Peyer's patch (tissue), 4 donors: ENCODE measurements at regions not wholly inside any gene's neighbourhood (a gene's known extent, or its start where the extent isn't known, plus 50 kb on each side); places are given as distances from the start of the nearest gene placed in this dataset.

Experiments used
- DNase-seq, 3 donors: peaks; one replicate each; pipeline ENCODE4 v3.0.0-alpha.2; 2017 to 2019
- H3K27ac ChIP-seq, 4 donors: fragments of 200-600 bp; sonication (generic); one replicate each; pipeline ENCODE4 v1.5.1; 2016 to 2019
- H3K27me3 ChIP-seq, 2 donors: fragments of 200-600 bp; sonication (generic); one replicate each; pipeline ENCODE4 v1.5.1; 2019
- H3K36me3 ChIP-seq, 3 donors: fragments of 200-600 bp; sonication (generic); one replicate each; pipeline ENCODE4 v1.5.1; 2016 to 2019
- H3K4me1 ChIP-seq, 4 donors: fragments of 200-600 bp; sonication (generic); one replicate each; pipeline ENCODE4 v1.5.1; 2016 to 2019
- H3K4me3 ChIP-seq, 4 donors: fragments of 200-600 bp; sonication (generic); 1 replicate in 3 of 4; 2 replicates in 1 of 4; pipeline ENCODE4 v1.5.1; 2016 to 2019; ENCODE audit warnings: mild to moderate bottlenecking in 1 of 4
- H3K9me3 ChIP-seq, 4 donors: fragments of 200-600 bp; sonication (generic); one replicate each; pipeline ENCODE4 v1.5.1; 2016 to 2019; ENCODE audit warnings: mild to moderate bottlenecking in 1 of 4
- CTCF ChIP-seq, 6 experiments: fragments of 450-650 bp in 4 of 6; fragments of 200-600 bp in 2 of 6; sonication (generic) in 1 of 6; IDR thresholded peaks; one replicate each; pipeline ENCODE4 v1.5.1; 2017 to 2019; ENCODE audit warnings: antibody characterized with exemption in 6 of 6, mild to moderate bottlenecking in 3 of 6, moderate library complexity in 1 of 6
- POLR2A ChIP-seq, 2 donors: fragments of 450-650 bp; IDR thresholded peaks; one replicate each; pipeline ENCODE4 v1.5.1; 2017; ENCODE audit warnings: antibody characterized with exemption in 2 of 2, mild to moderate bottlenecking in 2 of 2, moderate library complexity in 2 of 2

GRCh38 chr7:86202833-86203232 lies 440.9 kb upstream of the GRM3 start:
- no peak for TF ChIP-seq POLR2A (IDR thresholded peaks at IDR 0.05)
- no peak for TF ChIP-seq CTCF (IDR thresholded peaks at IDR 0.05)
- H3K4me3 ChIP-seq, result no peak overlapping the region
- no peaks in the 10 kb centered on the region for H3K4me1 ChIP-seq
- no peaks in the 10 kb centered on the region for H3K36me3 ChIP-seq
- H3K27me3 ChIP-seq, result no peaks in the 10 kb centered on the region
- peaks cover 0 to 7% (median 0%) of the 10 kb centered on the region in 4 donors for H3K9me3 ChIP-seq
- H3K27ac ChIP-seq, result no peak overlapping the region
- DNase-seq, result no peak

- H3K27me3 ChIP-seq, result no peaks in the 10 kb centered on the region
- H3K4me3 ChIP-seq, result no peak overlapping the region
- TF ChIP-seq POLR2A (IDR thresholded peaks at IDR 0.05), result no peak
- no peak for DNase-seq
- no peak overlapping the region for H3K27ac ChIP-seq
- no peaks in the 10 kb centered on the region for H3K4me1 ChIP-seq
- peaks cover 0 to 7% (median 0%) of the 10 kb centered on the region in 4 donors for H3K9me3 ChIP-seq
- no peaks in the 10 kb centered on the region for H3K36me3 ChIP-seq
Observed at GRCh38 chr7:86201767-86202166, 441.9 kb upstream of the GRM3 start.

- peaks cover 0 to 7% (median 0%) of the 10 kb centered on the region in 4 donors for H3K9me3 ChIP-seq
- H3K36me3 ChIP-seq, result no peaks in the 10 kb centered on the region
- H3K27me3 ChIP-seq, result no peaks in the 10 kb centered on the region
- H3K4me3 ChIP-seq, result no peak overlapping the region
- no peak for DNase-seq
- no peak for TF ChIP-seq POLR2A (IDR thresholded peaks at IDR 0.05)
- no peak for TF ChIP-seq CTCF (IDR thresholded peaks at IDR 0.05)
- no peaks in the 10 kb centered on the region for H3K4me1 ChIP-seq
- H3K27ac ChIP-seq, result no peak overlapping the region
Observed at GRCh38 chr7:86199881-86200614, 443.7 kb upstream of the GRM3 start.

GRCh38 chr7:86190351-86190750 lies 453.4 kb upstream of the GRM3 start:
- H3K4me3 ChIP-seq, result no peak overlapping the region
- TF ChIP-seq CTCF (IDR thresholded peaks at IDR 0.05), result no peak
- no peak for TF ChIP-seq POLR2A (IDR thresholded peaks at IDR 0.05)

GRCh38 chr7:86181474-86181873 lies 462.2 kb upstream of the GRM3 start:
- no peaks in the 10 kb centered on the region for H3K9me3 ChIP-seq
- TF ChIP-seq CTCF (IDR thresholded peaks at IDR 0.05) (no peak), POLR2A (IDR thresholded peaks at IDR 0.05) (no peak)
- H3K4me1 ChIP-seq, result no peaks in the 10 kb centered on the region
- H3K27me3 ChIP-seq, result no peaks in the 10 kb centered on the region
- DNase-seq, result no peak
- H3K4me3 ChIP-seq, result no peak overlapping the region
- no peaks in the 10 kb centered on the region for H3K36me3 ChIP-seq
- H3K27ac ChIP-seq, result no peak overlapping the region

More at GRCh38 chr7:86190351-86190750, 453.4 kb upstream of the GRM3 start:
- Histone ChIP-seq H3K27me3 (no peaks in the 10 kb centered on the region), H3K27ac (no peak overlapping the region), H3K36me3 (no peaks in the 10 kb centered on the region), H3K4me1 (no peaks in the 10 kb centered on the region), H3K9me3 (peaks cover 0 to 3% (median 0%) of the 10 kb centered on the region in 4 donors)
- no peak for DNase-seq

- H3K27ac ChIP-seq, result no peak overlapping the region
- H3K9me3 ChIP-seq, result no peaks in the 10 kb centered on the region
- no peaks in the 10 kb centered on the region for H3K4me1 ChIP-seq
- TF ChIP-seq CTCF (IDR thresholded peaks at IDR 0.05) (no peak), POLR2A (IDR thresholded peaks at IDR 0.05) (no peak)
- no peak for DNase-seq
- no peak overlapping the region for H3K4me3 ChIP-seq
- H3K27me3 ChIP-seq, result no peaks in the 10 kb centered on the region
- H3K36me3 ChIP-seq, result no peaks in the 10 kb centered on the region
Observed at GRCh38 chr7:86164827-86165226, 478.9 kb upstream of the GRM3 start.
